Naive thymus-derived CD8-positive, alpha-beta T cell (primary cell): ENCODE measurements at regions not wholly inside any gene's neighbourhood (a gene's known extent, or its start where the extent isn't known, plus 50 kb on each side); places are given as distances from the start of the nearest gene placed in this dataset.
"Not testable (repeated sequence)": the region's sequence is repeated elsewhere in the genome, so short reads cannot be mapped to it uniquely, and the experiment has no call there.

ENCODE experiments used
- ATAC-seq, 2 donors: fragments of 150-1000 bp; cut with Tn5 transposase in 1 of 2; sonication (Bioruptor Pico), chemical (Tn5 transposase) in 1 of 2; 1 replicate in 1 of 2; 2 replicates in 1 of 2; pipeline ENCODE4 v1.10.0; 2021; ENCODE audit warnings: mild to moderate bottlenecking in 2 of 2, moderate library complexity in 2 of 2
- POLR2A ChIA-PET: fragments of 350-600 bp; sonication (Branson Sonifier 250); formaldehyde crosslinking; loops from one replicate; lab custom pipeline; 2021; ENCODE audit warnings: antibody characterized with exemption; lab: Charles Lee
- DNase-seq, 10 donors: peaks; one replicate each; pipeline versions ENCODE4 v3.0.0 to v3.0.0-alpha.2; 2020 to 2022
- H3K27ac Mint-ChIP-seq, 10 donors: one replicate each; pipeline ENCODE4 v1.8.0; 2020 to 2022; ENCODE audit warnings: mild to moderate bottlenecking in 10 of 10, mixed read lengths in 10 of 10, moderate library complexity in 4 of 10, inconsistent platforms in 1 of 10
- H3K27me3 Mint-ChIP-seq, 5 donors: one replicate each; pipeline ENCODE4 v1.8.0; 2021 to 2022; ENCODE audit warnings: mixed read lengths in 5 of 5
- H3K36me3 Mint-ChIP-seq, 3 donors: one replicate each; pipeline ENCODE4 v1.8.0; 2020 to 2022; ENCODE audit warnings: mixed read lengths in 3 of 3, mild to moderate bottlenecking in 2 of 3, inconsistent platforms in 1 of 3
- H3K4me1 Mint-ChIP-seq, 4 donors: one replicate each; pipeline ENCODE4 v1.8.0; 2021 to 2022; ENCODE audit warnings: mixed read lengths in 4 of 4
- H3K4me3 Mint-ChIP-seq, 10 donors: one replicate each; pipeline ENCODE4 v1.8.0; 2020 to 2022; ENCODE audit warnings: mild to moderate bottlenecking in 10 of 10, mixed read lengths in 10 of 10, moderate library complexity in 6 of 10, inconsistent platforms in 1 of 10
- H3K9me3 Mint-ChIP-seq, 9 donors: one replicate each; pipeline ENCODE4 v1.8.0; 2020 to 2022; ENCODE audit warnings: mixed read lengths in 9 of 9, mild to moderate bottlenecking in 3 of 9, inconsistent platforms in 1 of 9, moderate library complexity in 1 of 9

DNA sequence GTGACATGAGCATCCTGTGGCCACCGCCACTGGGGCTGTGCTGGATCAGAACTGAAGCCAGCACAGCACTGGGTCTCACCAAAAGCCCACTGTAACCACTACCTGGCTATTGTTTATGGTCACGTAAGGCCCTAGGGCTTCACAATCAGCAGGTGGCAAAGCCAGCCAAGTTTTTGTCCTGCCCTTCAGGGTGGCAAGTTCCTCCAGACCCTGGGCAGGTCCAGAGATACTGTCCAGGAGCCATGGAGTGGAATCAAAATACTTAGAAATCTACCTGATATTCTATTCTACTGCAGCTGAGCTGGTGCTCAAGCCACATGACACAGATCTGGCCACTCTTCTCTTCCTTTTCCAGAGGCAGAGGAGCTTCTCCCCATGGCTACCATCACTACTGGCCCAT, 121.2 kb upstream of the CXXC4 start:
- H3K4me1 Mint-ChIP-seq = no peaks in the 10 kb centered on the region
- no peak overlapping the region for H3K4me3 Mint-ChIP-seq
- H3K27ac Mint-ChIP-seq = no peak overlapping the region
- POLR2A ChIA-PET = no interaction called here
- ATAC-seq (no peak), DNase-seq (no peak)
- H3K27me3 Mint-ChIP-seq = peaks cover 1 to 9% (median 6%) of the 10 kb centered on the region in 5 donors
- H3K36me3 Mint-ChIP-seq = no peaks in the 10 kb centered on the region
- H3K9me3 Mint-ChIP-seq = peaks cover 0 to 11% (median 8%) of the 10 kb centered on the region in 9 donors

DNA sequence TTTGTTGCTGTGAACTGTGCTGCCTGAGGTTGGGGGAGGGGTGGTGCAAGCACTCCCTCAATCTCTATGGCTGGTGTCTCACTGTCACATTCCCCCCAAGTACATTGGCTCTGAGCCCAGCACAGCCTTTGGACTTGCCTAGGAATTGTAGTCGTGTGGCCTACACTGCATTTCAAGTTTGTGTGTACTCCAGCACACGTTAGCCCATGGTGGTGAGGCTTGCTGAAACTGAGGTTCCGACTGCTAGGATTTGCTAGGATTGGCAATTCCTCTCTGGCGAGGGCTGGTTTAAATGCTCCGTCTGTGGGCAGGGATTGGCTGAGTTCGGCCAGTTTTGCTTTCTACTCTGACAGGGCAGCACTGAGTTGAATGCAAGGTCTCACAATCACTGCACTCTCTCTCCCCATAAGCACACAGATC, 121.7 kb upstream of the CXXC4 start:
- DNase-seq = no peak
- H3K9me3 Mint-ChIP-seq = peaks cover 0 to 11% (median 8%) of the 10 kb centered on the region in 9 donors
- H3K36me3 Mint-ChIP-seq = no peaks in the 10 kb centered on the region
- ATAC-seq = no peak
- POLR2A ChIA-PET = no interaction called here
- H3K4me3 Mint-ChIP-seq = no peak overlapping the region
- H3K27ac Mint-ChIP-seq = no peak overlapping the region
- H3K4me1 Mint-ChIP-seq = no peaks in the 10 kb centered on the region
- peaks cover 1 to 9% (median 6%) of the 10 kb centered on the region in 5 donors for H3K27me3 Mint-ChIP-seq

DNA sequence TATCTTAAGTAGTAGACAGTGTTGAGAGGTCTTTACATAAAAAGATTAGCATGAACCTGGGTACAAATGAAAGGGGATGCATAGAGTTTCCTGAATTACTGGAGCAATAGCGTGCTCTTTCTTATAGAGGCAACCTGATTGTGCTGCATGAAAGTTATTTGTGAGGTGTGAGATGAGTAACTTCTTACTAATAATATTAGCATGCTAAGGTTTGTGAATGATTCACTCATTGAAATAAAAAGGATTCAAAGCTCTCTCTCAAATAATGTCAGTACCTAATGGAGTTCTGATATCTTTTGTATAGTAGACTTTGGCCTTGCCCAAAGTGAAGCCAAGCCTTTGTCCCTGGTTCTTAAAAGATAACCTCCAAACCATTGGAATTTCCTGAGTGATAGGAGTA, 131.0 kb upstream of the CXXC4 start:
- H3K27ac Mint-ChIP-seq = no peak overlapping the region

DNA sequence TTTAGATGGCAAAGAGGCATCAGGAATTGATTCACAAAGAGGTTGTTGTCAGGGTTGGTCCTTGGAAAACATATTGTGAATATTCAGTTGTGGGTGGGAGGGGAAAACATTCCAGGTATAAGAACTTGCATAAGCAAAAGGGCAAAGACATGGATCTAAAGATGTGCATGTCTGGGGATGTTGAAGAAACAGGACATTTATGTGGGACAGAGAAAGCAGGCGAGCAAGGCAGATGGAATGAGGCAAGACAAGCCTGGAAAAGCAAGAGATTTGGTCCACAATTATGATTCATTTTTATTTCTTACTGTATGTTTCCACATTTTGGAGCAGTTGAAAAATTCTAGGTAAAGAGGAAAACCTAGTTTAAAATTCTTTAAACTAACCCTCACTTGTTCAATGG, 134.9 kb upstream of the CXXC4 start:
- no peak overlapping the region for H3K27ac Mint-ChIP-seq
- POLR2A ChIA-PET = no interaction called here
- DNase-seq (no peak), ATAC-seq (no peak)
- no peaks in the 10 kb centered on the region for H3K4me1 Mint-ChIP-seq
- no peak overlapping the region for H3K4me3 Mint-ChIP-seq
- peaks cover 0 to 2% (median 0%) of the 10 kb centered on the region in 9 donors for H3K9me3 Mint-ChIP-seq
- peaks cover 0 to 2% (median 0%) of the 10 kb centered on the region in 5 donors for H3K27me3 Mint-ChIP-seq
- no peaks in the 10 kb centered on the region for H3K36me3 Mint-ChIP-seq

More for the DNA sequence above, 131.0 kb upstream of the CXXC4 start:
- Mint-ChIP-seq H3K4me3 (no peak overlapping the region), H3K9me3 (peaks cover 0 to 4% (median 0%) of the 10 kb centered on the region in 9 donors), H3K36me3 (no peaks in the 10 kb centered on the region), H3K4me1 (no peaks in the 10 kb centered on the region), H3K27me3 (peaks cover 0 to 2% (median 0%) of the 10 kb centered on the region in 5 donors)
- POLR2A ChIA-PET = no interaction called here
- ATAC-seq (no peak), DNase-seq (no peak)

DNA sequence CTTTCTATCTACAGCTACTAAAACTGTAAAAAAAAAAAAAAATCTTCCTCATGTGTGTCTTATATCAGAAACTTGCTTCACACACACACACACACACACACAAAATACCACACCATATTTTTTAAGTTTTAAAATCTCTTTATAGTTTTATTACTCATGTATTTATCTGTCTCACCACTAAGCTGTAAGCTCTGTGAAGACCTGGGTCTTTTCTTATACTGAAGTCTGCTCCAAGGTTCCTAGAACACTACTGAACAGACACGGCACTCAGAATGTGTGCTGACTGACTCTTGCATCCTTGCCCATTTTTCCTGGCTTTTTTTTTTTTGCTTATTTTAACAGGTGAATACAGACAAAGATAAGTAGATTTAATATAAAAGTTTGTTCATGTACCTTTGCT, 135.6 kb upstream of the CXXC4 start:
- H3K36me3 Mint-ChIP-seq = no peaks in the 10 kb centered on the region
- no peak overlapping the region for H3K27ac Mint-ChIP-seq
- no peak overlapping the region for H3K4me3 Mint-ChIP-seq
- POLR2A ChIA-PET = no interaction called here
- peaks cover 0 to 2% (median 0%) of the 10 kb centered on the region in 9 donors for H3K9me3 Mint-ChIP-seq
- H3K4me1 Mint-ChIP-seq = no peaks in the 10 kb centered on the region
- H3K27me3 Mint-ChIP-seq = peaks cover 0 to 3% (median 0%) of the 10 kb centered on the region in 5 donors
- no peak for DNase-seq
- ATAC-seq = no peak

DNA sequence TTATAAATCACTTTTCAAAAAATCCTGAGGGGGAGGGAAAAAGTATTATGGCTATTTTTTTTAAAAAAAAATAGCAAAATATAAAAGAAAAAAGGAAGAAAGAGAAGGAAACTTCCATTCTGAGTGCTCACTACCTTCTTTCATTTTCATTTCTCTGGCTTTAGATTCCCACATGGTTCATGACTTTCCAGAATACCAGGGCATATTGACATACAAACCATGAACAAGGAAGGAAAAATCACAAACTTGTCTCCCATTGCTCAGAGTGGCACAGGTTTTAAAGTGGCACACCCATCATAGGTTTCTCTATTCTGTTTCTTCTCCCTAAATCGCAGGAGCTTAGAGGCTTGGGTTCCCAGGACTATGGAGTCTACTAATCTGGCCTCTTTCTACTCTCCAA, 136.3 kb upstream of the CXXC4 start:
- ATAC-seq = no peak
- no peak overlapping the region for H3K27ac Mint-ChIP-seq
- no peaks in the 10 kb centered on the region for H3K36me3 Mint-ChIP-seq
- no peaks in the 10 kb centered on the region for H3K4me1 Mint-ChIP-seq
- peaks cover 0 to 2% (median 0%) of the 10 kb centered on the region in 9 donors for H3K9me3 Mint-ChIP-seq
- no peak for DNase-seq
- H3K4me3 Mint-ChIP-seq = no peak overlapping the region
- POLR2A ChIA-PET = no interaction called here
- H3K27me3 Mint-ChIP-seq = peaks cover 0 to 3% (median 0%) of the 10 kb centered on the region in 5 donors

DNA sequence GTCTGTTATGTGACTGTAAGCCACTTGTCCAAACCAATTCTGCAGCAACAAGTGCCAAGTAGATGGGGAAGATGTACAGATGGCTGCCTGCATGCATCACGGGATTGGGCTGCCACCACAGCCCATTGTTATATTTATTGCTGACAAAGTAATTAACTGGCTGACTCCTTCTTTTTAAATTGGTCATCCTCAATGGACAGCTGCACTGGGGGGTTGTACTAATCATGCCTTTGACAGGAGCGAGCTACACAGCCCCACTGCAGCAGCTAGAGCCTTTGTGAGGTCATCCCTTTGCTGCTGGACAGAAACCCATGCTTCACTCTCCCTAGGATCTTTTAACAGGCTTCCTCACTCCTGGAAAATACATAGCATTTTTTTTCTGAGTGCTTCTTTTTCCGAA, 146.7 kb upstream of the CXXC4 start:
- POLR2A ChIA-PET = no interaction called here
- ATAC-seq = no peak

DNA sequence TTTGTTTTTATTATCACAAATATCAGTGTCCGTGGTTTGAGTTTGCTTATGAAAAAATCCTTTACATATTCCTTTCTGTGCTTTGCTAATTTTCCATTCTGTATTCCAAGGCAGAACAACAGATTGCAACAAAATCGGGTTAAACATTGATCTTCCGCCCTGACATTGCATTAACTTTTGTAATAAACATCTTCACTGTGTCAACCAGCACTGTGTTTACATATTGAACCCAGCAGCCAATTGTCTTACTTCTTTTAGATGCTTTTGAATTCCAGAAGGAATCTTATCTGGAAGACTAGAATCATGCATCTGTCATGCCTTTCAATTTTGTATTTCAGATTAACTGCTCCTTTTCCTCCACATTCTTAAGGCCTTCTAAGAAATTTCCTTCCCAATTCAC, 147.8 kb upstream of the CXXC4 start:
- ATAC-seq = no peak

More for the DNA sequence above, 146.7 kb upstream of the CXXC4 start:
- Mint-ChIP-seq H3K4me3 (no peak overlapping the region), H3K36me3 (no peaks in the 10 kb centered on the region), H3K27ac (no peak overlapping the region), H3K27me3 (peaks cover 0 to 5% (median 1%) of the 10 kb centered on the region in 5 donors), H3K4me1 (no peaks in the 10 kb centered on the region), H3K9me3 (no peaks in the 10 kb centered on the region)
- DNase-seq = no peak

DNA sequence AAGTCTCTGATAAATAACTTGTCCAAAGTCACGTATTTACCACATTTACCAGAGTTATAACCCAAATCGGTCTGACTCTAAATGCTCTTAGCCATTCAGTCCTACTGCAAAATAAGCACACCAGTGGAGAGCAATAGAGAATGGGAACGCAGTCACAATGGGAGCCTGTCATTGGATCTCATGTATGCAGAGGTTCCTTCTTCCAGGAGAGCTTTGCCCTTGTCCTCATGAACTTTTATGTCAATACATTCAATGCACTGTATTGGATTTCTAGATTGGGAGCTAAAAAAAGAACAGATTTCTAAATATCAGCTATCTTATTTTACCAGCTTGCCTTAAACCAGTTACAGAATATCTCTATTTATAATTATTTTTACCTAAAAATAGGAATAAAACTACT, 149.1 kb upstream of the CXXC4 start:
- no peak overlapping the region for H3K27ac Mint-ChIP-seq
- POLR2A ChIA-PET = no interaction called here
- ATAC-seq (no peak), DNase-seq (no peak)
- H3K36me3 Mint-ChIP-seq = no peaks in the 10 kb centered on the region
- H3K4me3 Mint-ChIP-seq = no peak overlapping the region
- peaks cover 0 to 5% (median 0%) of the 10 kb centered on the region in 9 donors for H3K9me3 Mint-ChIP-seq
- peaks cover 0 to 4% (median 0%) of the 10 kb centered on the region in 5 donors for H3K27me3 Mint-ChIP-seq
- H3K4me1 Mint-ChIP-seq = no peaks in the 10 kb centered on the region

More for the DNA sequence above, 147.8 kb upstream of the CXXC4 start:
- Mint-ChIP-seq H3K9me3 (peaks cover 0 to 2% (median 0%) of the 10 kb centered on the region in 9 donors), H3K36me3 (no peaks in the 10 kb centered on the region), H3K27me3 (peaks cover 0 to 5% (median 0%) of the 10 kb centered on the region in 5 donors), H3K27ac (no peak overlapping the region), H3K4me1 (no peaks in the 10 kb centered on the region), H3K4me3 (no peak overlapping the region)
- no peak for DNase-seq
- POLR2A ChIA-PET = no interaction called here

DNA sequence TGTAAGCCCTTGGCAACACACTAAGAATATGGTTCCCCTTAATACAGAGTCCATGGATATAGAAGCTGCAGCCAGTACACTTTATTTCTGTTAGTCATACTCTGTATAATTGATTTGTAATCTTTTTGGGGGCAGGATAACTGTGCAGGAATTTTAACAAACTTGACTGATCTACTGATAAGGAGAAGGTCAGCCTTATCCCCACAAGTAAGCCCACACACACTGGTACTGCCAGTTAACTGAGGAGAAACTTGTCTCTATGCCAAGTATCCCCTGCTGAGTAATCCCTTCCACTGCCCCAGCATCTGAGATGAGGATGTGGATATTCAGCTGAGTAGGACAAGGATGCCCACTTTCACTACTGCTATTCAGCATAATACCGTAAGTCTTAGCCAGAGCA, 154.9 kb upstream of the CXXC4 start:
- H3K9me3 Mint-ChIP-seq = peaks cover 0 to 11% (median 2%) of the 10 kb centered on the region in 9 donors
- ATAC-seq = no peak
- no peak overlapping the region for H3K4me3 Mint-ChIP-seq

DNA sequence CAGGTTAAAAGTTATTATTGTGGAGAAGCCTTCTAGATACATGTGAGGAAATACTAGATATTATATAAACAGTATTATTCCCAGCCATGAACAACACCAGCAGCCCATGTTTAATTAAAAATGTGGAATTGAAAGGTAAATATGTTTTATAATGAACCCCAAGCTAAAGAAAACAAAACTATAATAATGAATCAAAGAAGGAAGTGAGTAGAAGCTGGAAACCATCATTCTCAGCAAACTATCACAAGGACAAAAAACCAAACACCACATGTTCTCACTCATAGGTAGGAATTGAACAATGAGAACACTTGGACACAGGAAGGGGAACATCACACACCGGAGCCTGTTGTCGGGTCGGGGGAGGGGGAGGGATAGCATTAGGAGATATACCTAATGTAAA, 167.6 kb upstream of the CXXC4 start:
- H3K27me3 Mint-ChIP-seq, DNase-seq, ATAC-seq, H3K27ac Mint-ChIP-seq, H3K4me3 Mint-ChIP-seq, H3K4me1 Mint-ChIP-seq, H3K36me3 Mint-ChIP-seq, POLR2A ChIA-PET: not testable (repeated sequence)
- peaks cover 0 to 14% (median 3%) of the 10 kb centered on the region in 9 donors for H3K9me3 Mint-ChIP-seq

More for the DNA sequence above, 154.9 kb upstream of the CXXC4 start:
- H3K27me3 Mint-ChIP-seq = peaks cover 0 to 4% (median 0%) of the 10 kb centered on the region in 5 donors
- no peak for DNase-seq
- no peaks in the 10 kb centered on the region for H3K4me1 Mint-ChIP-seq
- POLR2A ChIA-PET = no interaction called here
- no peak overlapping the region for H3K27ac Mint-ChIP-seq
- H3K36me3 Mint-ChIP-seq = no peaks in the 10 kb centered on the region

DNA sequence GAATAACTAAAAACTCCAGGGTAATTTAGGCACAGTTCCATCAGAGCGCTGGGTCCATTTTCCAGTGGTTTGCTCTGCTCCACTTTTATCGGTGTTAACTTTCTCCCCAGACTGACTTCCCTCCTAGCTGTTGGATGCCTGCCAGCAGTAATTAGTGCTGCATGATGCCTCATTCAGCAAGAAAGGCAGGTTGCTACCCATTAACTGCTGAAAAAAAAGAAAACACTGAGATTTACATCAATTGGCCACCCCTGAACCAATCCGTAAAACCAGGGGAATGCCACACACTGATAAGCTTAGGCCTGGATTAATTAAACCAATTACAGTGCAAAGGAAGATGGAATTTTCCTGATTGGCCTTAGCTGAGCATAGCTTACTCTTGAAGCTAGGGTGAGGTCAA, 182.4 kb upstream of the CXXC4 start:
- ATAC-seq (no peak), DNase-seq (no peak)
- Mint-ChIP-seq H3K4me3 (no peak overlapping the region), H3K9me3 (no peaks in the 10 kb centered on the region), H3K4me1 (no peaks in the 10 kb centered on the region), H3K36me3 (no peaks in the 10 kb centered on the region), H3K27me3 (peaks cover 0 to 5% (median 3%) of the 10 kb centered on the region in 5 donors), H3K27ac (no peak overlapping the region)
- POLR2A ChIA-PET = no interaction called here

DNA sequence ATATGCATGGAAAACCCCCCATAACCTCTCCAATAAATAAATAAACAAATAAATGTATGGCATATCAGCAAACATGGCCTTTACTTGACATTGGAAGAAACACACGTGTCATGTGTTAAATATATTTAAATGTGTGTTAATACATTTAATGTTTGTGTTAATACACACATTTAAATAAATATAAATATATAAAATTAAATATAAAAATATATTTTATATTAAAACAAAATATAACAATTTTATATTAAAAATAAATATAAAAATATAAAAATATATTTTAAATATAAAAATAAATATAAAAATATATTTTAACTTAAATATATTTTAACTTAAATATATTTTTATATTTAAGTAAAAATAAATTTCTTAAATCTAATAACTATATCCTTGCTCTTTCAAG, 187.6 kb upstream of the CXXC4 start:
- Mint-ChIP-seq H3K27ac (no peak overlapping the region), H3K36me3 (peaks cover 0 to 8% (median 0%) of the 10 kb centered on the region in 3 donors), H3K4me3 (no peak overlapping the region), H3K27me3 (peaks cover 0 to 3% (median 1%) of the 10 kb centered on the region in 5 donors), H3K9me3 (peaks cover 0 to 19% (median 9%) of the 10 kb centered on the region in 9 donors), H3K4me1 (no peaks in the 10 kb centered on the region)
- DNase-seq (no peak), ATAC-seq (no peak)
- POLR2A ChIA-PET = no interaction called here

DNA sequence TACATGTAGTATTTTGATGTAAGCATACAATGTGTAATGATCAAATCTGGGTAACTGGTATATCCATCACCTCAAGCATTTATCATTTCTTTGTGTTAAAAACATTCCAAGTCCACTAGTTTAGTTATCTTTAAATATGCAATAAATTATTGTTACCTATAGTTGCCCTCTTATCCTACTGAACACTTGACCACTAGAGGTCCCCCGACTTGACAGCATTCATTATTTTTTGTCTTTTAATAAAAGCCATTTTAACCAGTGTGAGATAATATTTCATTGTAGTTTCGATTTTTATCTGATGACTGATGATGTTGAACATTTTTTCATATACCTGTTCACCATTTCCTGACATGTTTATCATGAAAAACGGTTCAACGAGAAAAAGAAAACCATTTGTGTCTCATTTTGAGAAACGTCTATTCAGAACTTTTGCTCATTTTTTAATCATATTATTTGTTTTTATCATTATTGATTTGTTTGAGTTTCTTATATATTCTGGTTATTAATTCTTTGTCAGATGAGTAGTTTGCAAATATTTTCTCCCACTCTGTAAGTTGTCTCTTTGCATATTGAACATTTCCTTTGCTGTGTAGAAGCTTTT, 199.0 kb upstream of the CXXC4 start:
- DNase-seq = peak in 1 of 10 donors; percentile 7
- H3K27ac Mint-ChIP-seq = no peak overlapping the region
- peaks cover 1 to 9% (median 5%) of the 10 kb centered on the region in 5 donors for H3K27me3 Mint-ChIP-seq
- H3K36me3 Mint-ChIP-seq = peaks cover 0 to 5% (median 0%) of the 10 kb centered on the region in 3 donors
- H3K4me1 Mint-ChIP-seq = no peaks in the 10 kb centered on the region
- H3K9me3 Mint-ChIP-seq = peaks cover 0 to 5% (median 0%) of the 10 kb centered on the region in 9 donors
- POLR2A ChIA-PET = no interaction called here
- no peak for ATAC-seq
- H3K4me3 Mint-ChIP-seq = no peak overlapping the region
